ENCODE measurements at regions not wholly inside any gene's neighbourhood (a gene's known extent, or its start where the extent isn't known, plus 50 kb on each side); places are given as distances from the start of the nearest gene placed in this dataset.

- WGBS (ENCODE audit: low lambda C conversion rate, missing lambda C conversion rate): 81% methylated on average over 5 of the region's 5 CpGs
- Histone ChIP-seq H3K79me2 (no peaks in the 10 kb centered on the region), H4K20me1 (ENCODE audit: insufficient read depth, poor library complexity, severe bottlenecking) (no peaks in the 10 kb centered on the region), H3K9me2 (replicated peaks; ENCODE audit: insufficient read depth) (no peaks in the 10 kb centered on the region), H3K4me3 (no peak overlapping the region), H2AFZ (no peak overlapping the region), H3K27me3 (no peaks in the 10 kb centered on the region), H3K36me3 (replicated peaks; ENCODE audit: insufficient read depth, low read depth) (no peaks in the 10 kb centered on the region), H3K9me3 (ENCODE audit: low read depth) (no peaks in the 10 kb centered on the region), H3K4me2 (no peak overlapping the region), H3K4me1 (ENCODE audit: insufficient read depth) (peaks cover under 1% of the 10 kb centered on the region), H3K27ac (no peak overlapping the region)
- TF ChIP-seq CTCF (IDR thresholded peaks at IDR 0.05; ENCODE audit: poor library complexity) (no peak), EZH2phosphoT487 (IDR thresholded peaks at IDR 0.05; ENCODE audit: low read depth, severe bottlenecking, unreplicated experiment) (no peak), EZH2 (IDR thresholded peaks at IDR 0.05; ENCODE audit: borderline replicate concordance) (no peak)
- no peak for DNase-seq (ENCODE audit: low spot score)
These were observed 737.8 kb upstream of the HS6ST1 start for GRCh38 chr2:129056309-129056958.

- no peaks in the 10 kb centered on the region for H3K27me3 ChIP-seq
- no peaks in the 10 kb centered on the region for H3K9me2 ChIP-seq (replicated peaks; ENCODE audit: insufficient read depth)
- WGBS (ENCODE audit: low lambda C conversion rate, missing lambda C conversion rate): 96% methylated on average over 2 of the region's 2 CpGs
- peaks cover 5% of the 10 kb centered on the region for H3K4me1 ChIP-seq (ENCODE audit: insufficient read depth)
- H3K79me2 ChIP-seq: no peaks in the 10 kb centered on the region
- DNase-seq (ENCODE audit: low spot score): no peak
- no peak overlapping the region for H3K4me2 ChIP-seq
- H3K9me3 ChIP-seq (ENCODE audit: low read depth): no peaks in the 10 kb centered on the region
- H2AFZ ChIP-seq: no peak overlapping the region
- H3K4me3 ChIP-seq: no peak overlapping the region
- TF ChIP-seq EZH2phosphoT487 (IDR thresholded peaks at IDR 0.05; ENCODE audit: low read depth, severe bottlenecking, unreplicated experiment) (no peak), CTCF (IDR thresholded peaks at IDR 0.05; ENCODE audit: poor library complexity) (no peak), EZH2 (IDR thresholded peaks at IDR 0.05; ENCODE audit: borderline replicate concordance) (no peak)
- no peaks in the 10 kb centered on the region for H3K36me3 ChIP-seq (replicated peaks; ENCODE audit: insufficient read depth, low read depth)
- no peak overlapping the region for H3K27ac ChIP-seq
- no peaks in the 10 kb centered on the region for H4K20me1 ChIP-seq (ENCODE audit: insufficient read depth, poor library complexity, severe bottlenecking)
These were observed 738.3 kb upstream of the HS6ST1 start for GRCh38 chr2:129056959-129057317.

- H3K79me2 ChIP-seq: no peaks in the 10 kb centered on the region
- no peak for TF ChIP-seq CTCF (IDR thresholded peaks at IDR 0.05; ENCODE audit: poor library complexity)
- TF ChIP-seq EZH2phosphoT487 (IDR thresholded peaks at IDR 0.05; ENCODE audit: low read depth, severe bottlenecking, unreplicated experiment): no peak
- TF ChIP-seq EZH2 (IDR thresholded peaks at IDR 0.05; ENCODE audit: borderline replicate concordance): no peak
- H4K20me1 ChIP-seq (ENCODE audit: insufficient read depth, poor library complexity, severe bottlenecking): no peaks in the 10 kb centered on the region
- H3K4me3 ChIP-seq: no peak overlapping the region
- H3K9me2 ChIP-seq (replicated peaks; ENCODE audit: insufficient read depth): no peaks in the 10 kb centered on the region
- no peak overlapping the region for H2AFZ ChIP-seq
- no peaks in the 10 kb centered on the region for H3K27me3 ChIP-seq
- no peak for DNase-seq (ENCODE audit: low spot score)
- no peaks in the 10 kb centered on the region for H3K36me3 ChIP-seq (replicated peaks; ENCODE audit: insufficient read depth, low read depth)
- H3K4me1 ChIP-seq (ENCODE audit: insufficient read depth): peaks cover 6% of the 10 kb centered on the region
- WGBS (ENCODE audit: low lambda C conversion rate, missing lambda C conversion rate): 91% methylated on average over 5 of the region's 5 CpGs
- no peaks in the 10 kb centered on the region for H3K9me3 ChIP-seq (ENCODE audit: low read depth)
- H3K4me2 ChIP-seq: no peak overlapping the region
- no peak overlapping the region for H3K27ac ChIP-seq
These were observed 740.3 kb upstream of the HS6ST1 start for GRCh38 chr2:129058981-129059380.
